ENCODE measurements at regions not wholly inside any gene's neighbourhood (a gene's known extent, or its start where the extent isn't known, plus 50 kb on each side); places are given as distances from the start of the nearest gene placed in this dataset.

GRCh38 chr3:168624892-168625448, 529.2 kb upstream of the GOLIM4 start:
- H3K4me3 ChIP-seq: no peak overlapping the region
- Mint-ChIP-seq H3K4me1 (peaks cover 34% of the 10 kb centered on the region), H3K36me3 (ENCODE audit: low read depth) (no peaks in the 10 kb centered on the region), H3K27ac (peak overlapping the region; percentile 60), H3K4me3 (no peak overlapping the region), H3K27me3 (ENCODE audit: insufficient read depth, low read depth, poor library complexity) (peaks cover 3% of the 10 kb centered on the region), H3K9me3 (no peaks in the 10 kb centered on the region)
- H3K36me3 ChIP-seq (ENCODE audit: insufficient read depth): no peaks in the 10 kb centered on the region
- H3K4me1 ChIP-seq (ENCODE audit: insufficient read depth): no peaks in the 10 kb centered on the region; the same call in 1 of the 2 replicates
- H3K27ac ChIP-seq (ENCODE audit: low read depth): no peak overlapping the region
- DNase-seq (ENCODE audit: low spot score): peak; percentile 66
- H3K4me2 ChIP-seq: no peak overlapping the region
- H4K20me1 ChIP-seq (replicated peaks; ENCODE audit: insufficient read depth): no peaks in the 10 kb centered on the region
- H3K27me3 ChIP-seq (ENCODE audit: insufficient read depth): no peaks in the 10 kb centered on the region
- no peaks in the 10 kb centered on the region for H3K9me2 ChIP-seq (ENCODE audit: insufficient read depth)
- no peak overlapping the region for H2AFZ ChIP-seq
- no peaks in the 10 kb centered on the region for H3K79me2 ChIP-seq (replicated peaks; ENCODE audit: insufficient read depth)
- H3F3A ChIP-seq (replicated peaks; ENCODE audit: low read depth): no peaks in the 10 kb centered on the region
- TF ChIP-seq ETS1 (IDR thresholded peaks at IDR 0.05) (no peak), ZNF462 (CRISPR knock-in tag; IDR thresholded peaks at IDR 0.05) (peak; percentile 55; the same call in 1 of the 2 replicates), NANOG (IDR thresholded peaks at IDR 0.05; ENCODE audit: borderline replicate concordance) (no peak), STAT1 (IDR thresholded peaks at IDR 0.05; ENCODE audit: unreplicated experiment) (no peak), CTCF (conservative IDR thresholded peaks at IDR 0.05; ENCODE audit: low read depth in 2 of 2) (peak; percentile 40 to 72), CREB1 (CRISPR knock-in tag; IDR thresholded peaks at IDR 0.05; ENCODE audit: low read depth) (no peak), JUNB (IDR thresholded peaks at IDR 0.05; ENCODE audit: unreplicated experiment) (no peak), EZH2phosphoT487 (IDR thresholded peaks at IDR 0.05; ENCODE audit: unreplicated experiment) (no peak), REST (IDR thresholded peaks at IDR 0.05; ENCODE audit: unreplicated experiment) (no peak), POLR2AphosphoS5 (IDR thresholded peaks at IDR 0.05; ENCODE audit: low read depth) (no peak)
- peak; percentile 90 for ATAC-seq

All from GM23338 (cell line).